GM21528 (cell line): ENCODE measurements at regions not wholly inside any gene's neighbourhood (a gene's known extent, or its start where the extent isn't known, plus 50 kb on each side); places are given as distances from the start of the nearest gene placed in this dataset.
"Not testable (repeated sequence)": the region's sequence is repeated elsewhere in the genome, so short reads cannot be mapped to it uniquely, and the experiment has no call there.

Source experiments
- ATAC-seq: cut with Tn5 transposase; IDR thresholded peaks from one replicate; pipeline ENCODE4 v1.9.1; 2021; ENCODE audit warnings: mild to moderate bottlenecking, moderate library complexity; ENCODE audit not compliant: unreplicated experiment, low FRiP score

GRCh38 chr17:63019138-63019873, 53.3 kb downstream of the TANC2 start:
- no peak for ATAC-seq

- no peak for ATAC-seq
Observed at GRCh38 chr17:63022567-63022966, 56.5 kb downstream of the TANC2 start.

GRCh38 chr17:63023049-63023448, 57.0 kb downstream of the TANC2 start:
- ATAC-seq = no peak

- ATAC-seq = no peak
Observed at GRCh38 chr17:63024201-63024600, 58.2 kb downstream of the TANC2 start.

- ATAC-seq = no peak
Observed at GRCh38 chr17:63024716-63025115, 58.7 kb downstream of the TANC2 start.

GRCh38 chr17:63025637-63026036, 59.6 kb downstream of the TANC2 start:
- not testable (repeated sequence) for ATAC-seq

GRCh38 chr17:63029541-63029940, 63.5 kb downstream of the TANC2 start:
- ATAC-seq = no peak

- no peak for ATAC-seq
Observed at GRCh38 chr17:63032142-63032541, 66.1 kb downstream of the TANC2 start.

- no peak for ATAC-seq
Observed at GRCh38 chr17:63033142-63033541, 67.1 kb downstream of the TANC2 start.

- ATAC-seq = no peak
Observed at GRCh38 chr17:63035271-63035670, 69.2 kb downstream of the TANC2 start.

- no peak for ATAC-seq
Observed at GRCh38 chr17:63035695-63036094, 69.7 kb downstream of the TANC2 start.

GRCh38 chr17:63039342-63039741, 73.3 kb downstream of the TANC2 start:
- ATAC-seq = no peak

- ATAC-seq = no peak
Observed at GRCh38 chr17:63039899-63040602, 74.0 kb downstream of the TANC2 start.

GRCh38 chr17:63040816-63041215, 74.8 kb downstream of the TANC2 start:
- no peak for ATAC-seq

GRCh38 chr17:63041251-63041650, 75.2 kb downstream of the TANC2 start:
- ATAC-seq = no peak

GRCh38 chr17:63041722-63042121, 75.7 kb downstream of the TANC2 start:
- no peak for ATAC-seq

GRCh38 chr17:63042256-63042812, 76.3 kb downstream of the TANC2 start:
- no peak for ATAC-seq

GRCh38 chr17:63057560-63057959, 91.5 kb downstream of the TANC2 start:
- ATAC-seq = not testable (repeated sequence)

GRCh38 chr17:63066158-63066813, 100.3 kb downstream of the TANC2 start:
- no peak for ATAC-seq

- ATAC-seq = no peak
Observed at GRCh38 chr17:63069245-63069644, 103.2 kb downstream of the TANC2 start.

- ATAC-seq = no peak
Observed at GRCh38 chr17:63070031-63070430, 104.0 kb downstream of the TANC2 start.
